A673 (cell line): ENCODE measurements at regions not wholly inside any gene's neighbourhood (a gene's known extent, or its start where the extent isn't known, plus 50 kb on each side); places are given as distances from the start of the nearest gene placed in this dataset.

ENCODE experiments used
- BruUV-seq: library from RNA; stranded (reverse); fragments of 400-500 nt; replicated peaks from 2 replicates; lab custom pipeline; 2021; lab: Mats Ljungman, UMichigan
- CTCF ChIA-PET: fragments of 300-600 bp; sonication (Branson Sonifier 250); formaldehyde crosslinking; loops from one replicate; lab custom pipeline; 2022; ENCODE audit warnings: antibody characterized with exemption; lab: Charles Lee
- POLR2A ChIA-PET: fragments of 300-600 bp; sonication (Branson Sonifier 250); formaldehyde crosslinking; loops from one replicate; lab custom pipeline; 2022; ENCODE audit warnings: antibody characterized with exemption; ENCODE audit not compliant: low non-redundant PET; lab: Charles Lee
- DNase-seq: peaks from one replicate; pipeline ENCODE4 v3.0.0-alpha.2; 2015; ENCODE audit warnings: low spot score
- H3K27ac ChIP-seq: fragments of 200-600 bp; sonication (generic); 2 replicates; pipeline ENCODE4 v1.5.1; 2016; ENCODE audit warnings: mixed run types, low read depth, mild to moderate bottlenecking, mixed read lengths, antibody characterized with exemption, low read length; ENCODE audit not compliant: poor library complexity, severe bottlenecking
- H3K27me3 ChIP-seq: fragments of 200-600 bp; sonication (generic); replicated peaks from 2 replicates; pipeline ENCODE4 v1.6.1; 2017; ENCODE audit warnings: mixed run types, low read depth, mild to moderate bottlenecking, mixed read lengths, antibody characterized with exemption, low read length; ENCODE audit not compliant: insufficient read depth, poor library complexity
- H3K36me3 ChIP-seq: fragments of 200-600 bp; sonication (generic); 2 replicates; pipeline ENCODE4 v1.6.1; 2016; ENCODE audit warnings: mixed run types, mild to moderate bottlenecking, mixed read lengths, antibody characterized with exemption, low read length; ENCODE audit not compliant: insufficient read depth, poor library complexity, severe bottlenecking
- H3K4me1 ChIP-seq: fragments of 200-600 bp; sonication (generic); 2 replicates; pipeline ENCODE4 v1.6.1; 2017; ENCODE audit warnings: mixed run types, mild to moderate bottlenecking, mixed read lengths, antibody characterized with exemption, low read length; ENCODE audit not compliant: insufficient read depth, poor library complexity, severe bottlenecking
- H3K4me3 ChIP-seq: fragments of 200-600 bp; sonication (generic); 2 replicates; pipeline ENCODE4 v1.5.1; 2016; ENCODE audit warnings: low read depth, mixed run types, mild to moderate bottlenecking, mixed read lengths, low read length; ENCODE audit not compliant: poor library complexity, severe bottlenecking
- H3K9me3 ChIP-seq: fragments of 200-600 bp; sonication (generic); 2 replicates; pipeline ENCODE4 v1.6.1; 2016; ENCODE audit warnings: mixed run types, low read depth, mild to moderate bottlenecking, mixed read lengths, antibody characterized with exemption, low read length; ENCODE audit not compliant: poor library complexity, severe bottlenecking
- CTCF ChIP-seq: fragments of 300-800, 200-600 bp; sonication (generic); conservative IDR thresholded peaks from 2 replicates; pipeline ENCODE4 v1.5.1; 2017; ENCODE audit warnings: low read depth, mild to moderate bottlenecking, antibody characterized with exemption, low read length, moderate library complexity, mixed read lengths
- EZH2 ChIP-seq: fragments of 200-600 bp; sonication (generic); IDR thresholded peaks from 2 replicates; pipeline ENCODE4 v1.6.1; 2017; ENCODE audit warnings: borderline replicate concordance, low read depth, mild to moderate bottlenecking, mixed read lengths, antibody characterized with exemption, low read length; ENCODE audit not compliant: poor library complexity, severe bottlenecking
- intact Hi-C: fragments of 100-400 bp; cut with micrococcal nuclease; formaldehyde crosslinking; loops from one replicate; pipeline ENCODE4 v1.10.0; 2022; ENCODE audit not compliant: unreplicated experiment

- no peak for DNase-seq
- Histone ChIP-seq H3K4me1 (no peaks in the 10 kb centered on the region), H3K27ac (no peak overlapping the region), H3K4me3 (no peak overlapping the region), H3K36me3 (no peaks in the 10 kb centered on the region), H3K27me3 (peaks cover 7% of the 10 kb centered on the region), H3K9me3 (no peaks in the 10 kb centered on the region)
- no TSS peak for BruUV-seq
- ChIA-PET CTCF (no interaction called here), POLR2A (no interaction called here)
- intact Hi-C loops, result no loop called here
- TF ChIP-seq EZH2, result no peak
- TF ChIP-seq CTCF, result no peak
Measured at GRCh38 chr11:116309446-116309845, 463.3 kb downstream of the BUD13 start.

DNA sequence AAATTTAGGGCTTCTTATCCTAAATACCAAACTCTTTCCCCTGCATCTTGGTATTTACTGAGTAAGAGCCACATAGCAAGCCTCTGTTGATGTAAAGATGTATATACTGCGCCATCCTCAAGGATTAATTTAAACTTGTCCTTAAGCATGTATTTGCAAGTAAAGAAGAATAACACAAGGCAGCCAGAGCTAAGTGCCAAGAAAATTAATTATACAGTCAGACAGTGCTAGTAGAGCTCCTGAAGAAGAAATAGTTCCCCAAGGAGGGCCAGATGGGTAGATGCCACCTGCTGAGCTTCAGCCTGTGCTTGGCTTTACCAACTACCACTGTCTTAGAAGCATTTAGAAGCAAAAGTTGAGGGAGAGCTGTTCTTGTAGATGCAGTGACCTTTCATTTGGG is 470.0 kb downstream of the BUD13 start:
- Histone ChIP-seq H3K36me3 (no peaks in the 10 kb centered on the region), H3K9me3 (no peaks in the 10 kb centered on the region), H3K27ac (no peak overlapping the region), H3K4me1 (no peaks in the 10 kb centered on the region), H3K27me3 (no peaks in the 10 kb centered on the region), H3K4me3 (no peak overlapping the region)
- TF ChIP-seq EZH2 (no peak), CTCF (no peak)
- CTCF ChIA-PET, result no interaction called here
- no peak for DNase-seq
- intact Hi-C loops, result no loop called here
- BruUV-seq, result no TSS peak
- POLR2A ChIA-PET, result no interaction called here

GRCh38 chr11:116301141-116301540 is 471.6 kb downstream of the BUD13 start:
- no peak for DNase-seq
- Histone ChIP-seq H3K4me1 (no peaks in the 10 kb centered on the region), H3K27ac (no peak overlapping the region), H3K9me3 (no peaks in the 10 kb centered on the region), H3K4me3 (no peak overlapping the region), H3K36me3 (no peaks in the 10 kb centered on the region), H3K27me3 (no peaks in the 10 kb centered on the region)
- ChIA-PET CTCF (no interaction called here), POLR2A (no interaction called here)
- intact Hi-C loops, result no loop called here
- BruUV-seq, result no TSS peak
- TF ChIP-seq CTCF (no peak), EZH2 (no peak)

DNA sequence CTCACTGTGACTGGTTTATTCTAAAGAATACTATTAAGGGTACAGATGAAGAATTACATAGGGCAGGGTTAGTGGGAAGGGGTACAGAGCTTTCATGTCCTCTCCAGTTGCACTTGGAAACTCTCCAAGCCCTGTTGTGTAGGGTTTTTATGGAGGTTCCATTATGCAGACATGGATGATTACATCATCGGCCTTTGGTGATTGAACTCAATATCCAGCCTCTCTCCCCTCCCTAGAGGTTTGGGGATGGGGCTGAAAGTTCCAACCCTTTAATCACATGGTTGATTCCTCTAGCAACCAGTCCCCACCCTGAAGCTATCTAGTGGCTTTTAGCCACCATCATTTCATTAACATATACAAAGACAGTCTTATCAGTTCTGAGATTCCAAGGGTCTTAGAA is 472.6 kb downstream of the BUD13 start:
- CTCF ChIA-PET, result no interaction called here

More for the DNA sequence above, 472.6 kb downstream of the BUD13 start:
- intact Hi-C loops, result no loop called here
- POLR2A ChIA-PET, result no interaction called here
- no peaks in the 10 kb centered on the region for H3K4me1 ChIP-seq
- H3K4me3 ChIP-seq, result no peak overlapping the region
- H3K27me3 ChIP-seq, result no peaks in the 10 kb centered on the region
- no peak for TF ChIP-seq CTCF
- no peak for TF ChIP-seq EZH2
- H3K36me3 ChIP-seq, result no peaks in the 10 kb centered on the region
- no peak overlapping the region for H3K27ac ChIP-seq
- DNase-seq, result no peak
- BruUV-seq, result no TSS peak
- no peaks in the 10 kb centered on the region for H3K9me3 ChIP-seq
